ENCODE measurements at regions not wholly inside any gene's neighbourhood (a gene's known extent, or its start where the extent isn't known, plus 50 kb on each side); places are given as distances from the start of the nearest gene placed in this dataset.

GRCh38 chr1:99207216-99207615 is 57.1 kb upstream of the PLPPR4 start:
- BruUV-seq (replicated peaks) = no TSS peak
- in situ Hi-C loops (cut with MboI) = no loop called here
- intact Hi-C loops (cut with micrococcal nuclease) = no loop called here

More at GRCh38 chr1:99207216-99207615, 57.1 kb upstream of the PLPPR4 start:
- no peak overlapping the region for H3K4me3 ChIP-seq
- no peaks in the 10 kb centered on the region for H3K9me1 ChIP-seq (ENCODE audit: control insufficient read depth, insufficient read depth, low read length)
- no peaks in the 10 kb centered on the region for H3K9me3 ChIP-seq (replicated peaks; ENCODE audit: control insufficient read depth, insufficient read depth, low read depth, low read length)
- no peaks in the 10 kb centered on the region for H3K4me1 ChIP-seq (replicated peaks in 1 of 2; ENCODE audit: control insufficient read depth in 2 of 2, insufficient read depth in 2 of 2, low read length in 2 of 2)
- 0% methylated on average over 3 of the region's 3 CpGs for WGBS (ENCODE audit: insufficient coverage, low coverage, missing lambda C conversion rate)
- POLR2A ChIA-PET = no interaction called here
- no peak overlapping the region for H2AFZ ChIP-seq (ENCODE audit: low read depth, low read length)
- FAIRE-seq (no peak), ATAC-seq (no peak), DNase-seq (ENCODE audit: extremely low read depth in 1 of 4, low spot score in 3 of 4) (no peak)
- no peaks in the 10 kb centered on the region for H3K27me3 ChIP-seq (ENCODE audit: control insufficient read depth in 2 of 2, insufficient read depth in 2 of 2, low read length in 2 of 2)
- H3K4me2 ChIP-seq (ENCODE audit: insufficient read depth, low read length) = no peak overlapping the region
- no peak overlapping the region for H3K9ac ChIP-seq (ENCODE audit: insufficient read depth in 1 of 2, low read depth in 2 of 2, low read length in 2 of 2)
- TF ChIP-seq ZNF224 (CRISPR knock-in tag; IDR thresholded peaks at IDR 0.05) = no peak
- no peak for TF ChIP-seq PHB2 (IDR thresholded peaks at IDR 0.05; ENCODE audit: low read depth)
- no peak for TF ChIP-seq KAT2B (IDR thresholded peaks at IDR 0.05; ENCODE audit: low read depth, low read length)
- TF ChIP-seq ZBTB34 (CRISPR knock-in tag; IDR thresholded peaks at IDR 0.05) = no peak
- no peak for TF ChIP-seq ZNF134 (CRISPR knock-in tag; conservative IDR thresholded peaks at IDR 0.05)
- TF ChIP-seq CBX1 (IDR thresholded peaks at IDR 0.05; ENCODE audit: low read depth) = no peak
- no peak for TF ChIP-seq SRSF3 (IDR thresholded peaks at IDR 0.05; ENCODE audit: insufficient read depth, low read length)
- no peak for TF ChIP-seq CBFA2T2 (conservative IDR thresholded peaks at IDR 0.05)
- no peak for TF ChIP-seq ILK (tag; IDR thresholded peaks at IDR 0.05; ENCODE audit: borderline replicate concordance, low read depth)
- no peak for TF ChIP-seq CBFA2T3 (IDR thresholded peaks at IDR 0.05)
- TF ChIP-seq TBP (optimal IDR thresholded peaks at IDR 0.05; ENCODE audit: low read depth, low read length) = no peak
- TF ChIP-seq BHLHE40 (IDR thresholded peaks at IDR 0.05; ENCODE audit: low read length) = no peak
- no peak for TF ChIP-seq KAT7 (CRISPR knock-in tag; IDR thresholded peaks at IDR 0.05; ENCODE audit: borderline replicate concordance)
- no peak for TF ChIP-seq ZNF77 (CRISPR knock-in tag; IDR thresholded peaks at IDR 0.05)
- no peak for TF ChIP-seq NKRF (IDR thresholded peaks at IDR 0.05; ENCODE audit: borderline replicate concordance)
- no peak for TF ChIP-seq FOXJ3 (CRISPR knock-in tag; IDR thresholded peaks at IDR 0.05)
- TF ChIP-seq HDGF (IDR thresholded peaks at IDR 0.05) = no peak
- no peaks in the 10 kb centered on the region for H4K20me1 ChIP-seq (replicated peaks; ENCODE audit: control insufficient read depth, insufficient read depth, low read length)
- CTCF ChIA-PET (ENCODE audit: low intra/inter-chr PET ratio) = no interaction called here
- H3K27ac ChIP-seq (ENCODE audit: extremely low read depth, low read depth, low read length) = no peak overlapping the region
- no peaks in the 10 kb centered on the region for H3K36me3 ChIP-seq (ENCODE audit: control insufficient read depth, insufficient read depth, low read length)
- H3K79me2 ChIP-seq (ENCODE audit: control insufficient read depth, insufficient read depth, low read length) = no peaks in the 10 kb centered on the region

All from K562 (cell line).